Activated CD4-positive, alpha-beta T cell treated with anti-CD3 and anti-CD28 coated beads for 36 hours (primary cell): ENCODE measurements at regions not wholly inside any gene's neighbourhood (a gene's known extent, or its start where the extent isn't known, plus 50 kb on each side); places are given as distances from the start of the nearest gene placed in this dataset.
"Not testable (repeated sequence)": the region's sequence is repeated elsewhere in the genome, so short reads cannot be mapped to it uniquely, and the experiment has no call there.

Experiments
- ATAC-seq: fragments of 200-7000 bp; cut with Tn5 transposase; one replicate; pipeline ENCODE4 v1.10.0; 2021; ENCODE audit warnings: mild to moderate bottlenecking, moderate library complexity
- CTCF ChIA-PET: fragments of 350-600 bp; sonication (Branson Sonifier 250); formaldehyde crosslinking; loops from one replicate; lab custom pipeline; 2021; ENCODE audit warnings: antibody characterized with exemption; lab: Charles Lee
- POLR2A ChIA-PET: fragments of 350-600 bp; sonication (Branson Sonifier 250); formaldehyde crosslinking; loops from one replicate; lab custom pipeline; 2021; ENCODE audit warnings: antibody characterized with exemption, inconsistent platforms; lab: Charles Lee
- DNase-seq: peaks from one replicate; pipeline ENCODE4 v3.0.0-alpha.2; 2020
- H3K27ac Mint-ChIP-seq: one replicate; pipeline ENCODE4 v1.8.0; 2021; ENCODE audit warnings: mixed read lengths
- H3K27me3 Mint-ChIP-seq: one replicate; pipeline ENCODE4 v1.8.0; 2021; ENCODE audit warnings: mixed read lengths
- H3K36me3 Mint-ChIP-seq: one replicate; pipeline ENCODE4 v1.8.0; 2021; ENCODE audit warnings: low read depth, mixed read lengths
- H3K4me1 Mint-ChIP-seq: one replicate; pipeline ENCODE4 v1.8.0; 2021; ENCODE audit warnings: mixed read lengths
- H3K4me3 Mint-ChIP-seq: one replicate; pipeline ENCODE4 v1.8.0; 2021; ENCODE audit warnings: mild to moderate bottlenecking, moderate library complexity, mixed read lengths
- H3K9me3 Mint-ChIP-seq: one replicate; pipeline ENCODE4 v1.8.0; 2021; ENCODE audit warnings: low read depth, mixed read lengths
- intact Hi-C, 2 experiments: fragments of 100-400 bp; cut with DNase I in 1 of 2; cut with micrococcal nuclease in 1 of 2; formaldehyde crosslinking; loops; one replicate each; pipeline versions ENCODE4 v1.14.2 to v1.15.1; 2022 to 2024; cut with DNase I, micrococcal nuclease

DNA sequence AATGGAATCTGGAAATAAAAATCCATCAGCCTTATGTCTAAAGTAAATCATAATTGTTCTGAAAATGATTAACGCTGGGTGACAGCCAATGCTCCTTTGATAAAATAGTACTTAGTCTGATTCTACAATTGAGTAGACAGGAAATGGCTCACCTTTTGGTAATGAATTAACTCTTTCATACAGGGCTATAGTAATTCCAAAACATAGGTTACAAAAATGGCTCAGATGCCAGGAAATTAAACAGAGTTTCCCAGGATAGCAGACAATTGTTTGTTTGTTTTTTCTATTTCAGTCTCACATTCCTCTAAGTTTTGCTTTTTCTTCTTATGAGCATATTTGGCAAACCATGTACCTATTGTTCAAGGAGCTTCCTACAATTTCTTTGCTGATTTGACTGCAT, 257.2 kb upstream of the EPHA7 start:
- DNase-seq: no peak
- ChIA-PET POLR2A (no interaction called here), CTCF (no interaction called here)
- no peak for ATAC-seq
- no peaks in the 10 kb centered on the region for H3K27me3 Mint-ChIP-seq
- no peaks in the 10 kb centered on the region for H3K4me1 Mint-ChIP-seq
- intact Hi-C loops: no loop called here
- no peak overlapping the region for H3K27ac Mint-ChIP-seq
- no peak overlapping the region for H3K4me3 Mint-ChIP-seq
- no peaks in the 10 kb centered on the region for H3K36me3 Mint-ChIP-seq
- no peaks in the 10 kb centered on the region for H3K9me3 Mint-ChIP-seq

DNA sequence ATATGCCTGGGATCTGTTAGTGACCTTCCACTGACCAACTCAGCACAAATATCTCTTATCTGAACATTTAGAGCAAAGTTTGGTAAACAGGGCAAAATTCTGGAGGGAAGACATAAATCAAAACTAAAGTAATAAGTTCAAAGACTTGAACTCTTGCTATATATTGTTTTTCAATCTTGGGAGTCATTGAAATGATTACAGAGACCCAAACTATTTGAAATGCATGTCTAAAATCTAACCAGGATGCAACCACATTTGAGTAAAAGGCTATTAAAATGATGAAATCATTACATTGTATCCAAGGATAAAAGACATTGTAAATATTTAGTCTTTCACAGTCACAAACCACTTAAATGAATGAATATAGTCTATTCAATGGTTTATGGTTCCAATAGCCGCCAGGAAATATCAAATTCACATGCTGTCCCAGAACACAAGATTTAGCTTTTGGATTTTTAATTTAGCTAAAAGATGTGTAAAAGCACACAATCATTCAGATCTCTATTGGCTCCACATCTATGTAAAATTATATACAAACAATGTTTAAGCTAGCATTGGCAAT, 256.6 kb upstream of the EPHA7 start:
- Mint-ChIP-seq H3K27me3 (no peaks in the 10 kb centered on the region), H3K27ac (no peak overlapping the region), H3K36me3 (no peaks in the 10 kb centered on the region), H3K9me3 (no peaks in the 10 kb centered on the region), H3K4me1 (no peaks in the 10 kb centered on the region), H3K4me3 (no peak overlapping the region)
- intact Hi-C loops: no loop called here
- DNase-seq: no peak
- CTCF ChIA-PET: no interaction called here
- POLR2A ChIA-PET: interaction anchor here (0.7 kb wide), 1 partner anchor 91 kb away, joined by 3 read pairs; no protein-coding TSS in a partner anchor
- ATAC-seq: no peak

DNA sequence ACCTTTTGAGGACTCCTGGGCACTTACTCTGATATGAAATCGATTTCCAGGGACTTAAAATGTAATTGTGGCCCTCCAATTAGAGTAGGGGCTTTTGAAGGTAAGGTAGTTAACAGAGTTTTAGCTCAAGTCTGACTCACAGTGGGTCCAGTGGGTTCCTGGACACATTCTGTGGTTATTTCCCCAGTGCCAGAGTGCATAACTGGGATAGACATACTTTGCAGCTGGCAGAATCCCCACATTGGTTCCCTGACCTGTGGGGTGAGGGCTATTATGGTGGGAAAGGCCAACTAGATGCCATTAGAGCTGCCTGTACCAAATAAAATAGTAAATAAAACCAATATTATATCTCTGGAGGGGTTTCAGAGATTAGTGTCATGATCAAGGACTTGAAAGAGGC, 243.8 kb upstream of the EPHA7 start:
- Mint-ChIP-seq H3K9me3 (peaks cover 7% of the 10 kb centered on the region), H3K4me1 (no peaks in the 10 kb centered on the region), H3K4me3 (no peak overlapping the region), H3K27ac (no peak overlapping the region), H3K36me3 (no peaks in the 10 kb centered on the region), H3K27me3 (no peaks in the 10 kb centered on the region)
- ChIA-PET POLR2A (no interaction called here), CTCF (interaction anchor here (0.6 kb wide), 1 partner anchor 226 kb away, joined by 3 read pairs; no protein-coding TSS in a partner anchor)
- intact Hi-C loops: no loop called here
- DNase-seq (no peak), ATAC-seq (no peak)

DNA sequence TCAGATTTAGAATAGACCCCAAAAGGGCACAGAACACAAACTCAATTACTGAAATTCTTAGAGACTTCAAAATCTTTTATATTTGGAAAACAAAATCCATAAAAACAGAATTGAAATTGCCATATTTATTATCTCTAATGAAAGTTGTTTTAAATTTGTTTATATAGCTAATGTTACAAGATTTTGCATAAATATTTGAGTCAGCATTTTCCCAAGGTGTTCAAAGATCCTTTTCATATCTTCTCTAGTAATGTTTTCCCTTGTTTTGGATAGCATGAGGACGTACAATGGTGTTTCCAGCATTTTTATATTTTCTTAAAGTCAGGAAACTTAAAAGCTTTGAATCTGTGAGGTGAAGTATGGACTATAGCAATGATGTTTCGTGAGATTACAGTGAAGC, 235.2 kb upstream of the EPHA7 start:
- DNase-seq: no peak
- no peaks in the 10 kb centered on the region for H3K36me3 Mint-ChIP-seq
- intact Hi-C loops: no loop called here
- ChIA-PET CTCF (no interaction called here), POLR2A (no interaction called here)
- no peaks in the 10 kb centered on the region for H3K4me1 Mint-ChIP-seq
- H3K4me3 Mint-ChIP-seq: no peak overlapping the region
- H3K27me3 Mint-ChIP-seq: no peaks in the 10 kb centered on the region
- H3K27ac Mint-ChIP-seq: no peak overlapping the region
- peaks cover 19% of the 10 kb centered on the region for H3K9me3 Mint-ChIP-seq
- ATAC-seq: no peak

DNA sequence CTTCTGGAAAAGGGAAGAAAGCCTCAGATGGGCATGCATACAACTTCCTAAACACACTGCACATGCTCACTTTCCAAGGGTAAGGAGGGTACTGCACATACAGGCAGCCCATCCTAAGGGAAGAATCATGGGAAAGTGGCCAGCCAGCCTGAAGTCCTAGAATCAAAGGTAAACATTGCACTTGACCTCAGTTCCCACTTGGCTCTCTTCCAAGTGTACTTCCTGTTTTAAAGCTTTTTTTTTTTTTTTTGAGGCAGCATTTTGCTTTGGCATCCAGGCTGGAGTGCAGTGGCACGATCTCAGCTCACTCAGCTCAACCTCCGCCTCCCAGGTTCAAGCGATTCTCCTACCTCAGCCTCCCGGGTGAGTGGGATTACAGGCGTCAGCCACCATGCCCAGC, 225.3 kb upstream of the EPHA7 start:
- Mint-ChIP-seq H3K27me3 (no peaks in the 10 kb centered on the region), H3K4me3 (no peak overlapping the region), H3K36me3 (no peaks in the 10 kb centered on the region), H3K9me3 (peaks cover 13% of the 10 kb centered on the region), H3K4me1 (no peaks in the 10 kb centered on the region), H3K27ac (no peak overlapping the region)
- CTCF ChIA-PET: no interaction called here
- intact Hi-C loops: no loop called here
- POLR2A ChIA-PET: no interaction called here
- DNase-seq (no peak), ATAC-seq (no peak)

DNA sequence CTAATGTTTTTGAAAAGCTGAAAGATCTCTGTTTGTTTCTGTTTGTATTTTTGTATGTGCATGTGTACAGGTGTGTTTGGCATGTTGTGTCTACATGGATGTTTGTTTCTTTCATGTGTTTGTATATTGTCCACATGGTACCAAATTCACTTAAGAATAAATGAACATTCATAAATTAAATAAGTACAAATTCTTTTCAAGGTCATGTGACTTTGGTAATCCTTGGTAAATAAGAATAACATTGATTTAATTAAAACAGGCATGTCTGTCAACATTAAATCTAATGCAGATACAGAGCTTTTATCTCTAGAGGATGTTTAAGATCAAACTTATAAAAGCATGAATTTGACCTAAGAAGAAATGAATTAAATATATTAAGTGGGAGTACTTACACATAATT, 219.8 kb upstream of the EPHA7 start:
- DNase-seq: no peak
- ChIA-PET CTCF (no interaction called here), POLR2A (no interaction called here)
- Mint-ChIP-seq H3K36me3 (no peaks in the 10 kb centered on the region), H3K4me1 (no peaks in the 10 kb centered on the region), H3K27me3 (no peaks in the 10 kb centered on the region), H3K27ac (no peak overlapping the region), H3K4me3 (no peak overlapping the region), H3K9me3 (peaks cover 3% of the 10 kb centered on the region)
- intact Hi-C loops: no loop called here
- ATAC-seq: no peak

DNA sequence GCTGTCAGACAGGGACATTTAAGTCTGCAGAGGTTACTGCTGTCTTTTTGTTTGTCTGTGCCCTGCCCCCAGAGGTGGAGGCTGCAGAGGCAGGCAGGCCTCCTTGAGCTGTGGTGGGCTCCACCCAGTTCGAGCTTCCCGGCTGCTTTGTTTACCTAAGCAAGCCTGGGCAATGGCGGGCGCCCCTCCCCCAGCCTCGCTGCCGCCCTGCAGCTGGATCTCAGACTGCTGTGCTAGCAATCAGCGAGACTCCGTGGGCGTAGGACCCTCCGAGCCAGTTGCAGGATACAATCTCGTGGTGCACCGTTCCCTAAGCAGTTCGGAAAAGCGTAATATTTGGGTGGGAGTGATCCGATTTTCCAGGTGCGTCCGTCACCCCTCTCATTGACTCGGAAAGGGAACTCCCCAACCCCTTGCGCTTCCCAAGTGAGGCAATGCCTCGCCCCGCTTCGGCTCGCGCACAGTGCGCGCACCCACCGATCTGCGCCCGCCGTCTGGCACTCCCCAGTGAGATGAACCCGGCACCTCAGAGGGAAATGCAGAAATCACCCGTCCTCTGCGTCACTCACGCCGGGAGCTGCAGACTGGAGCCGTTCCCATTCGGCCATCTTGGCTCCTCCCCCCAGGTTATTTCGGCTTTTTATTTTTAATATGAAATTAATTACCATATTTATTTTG, 217.8 kb upstream of the EPHA7 start:
- H3K9me3 Mint-ChIP-seq, POLR2A ChIA-PET, CTCF ChIA-PET, ATAC-seq, DNase-seq, H3K27me3 Mint-ChIP-seq, H3K4me3 Mint-ChIP-seq, intact Hi-C loops, H3K4me1 Mint-ChIP-seq, H3K36me3 Mint-ChIP-seq, H3K27ac Mint-ChIP-seq: not testable (repeated sequence)

DNA sequence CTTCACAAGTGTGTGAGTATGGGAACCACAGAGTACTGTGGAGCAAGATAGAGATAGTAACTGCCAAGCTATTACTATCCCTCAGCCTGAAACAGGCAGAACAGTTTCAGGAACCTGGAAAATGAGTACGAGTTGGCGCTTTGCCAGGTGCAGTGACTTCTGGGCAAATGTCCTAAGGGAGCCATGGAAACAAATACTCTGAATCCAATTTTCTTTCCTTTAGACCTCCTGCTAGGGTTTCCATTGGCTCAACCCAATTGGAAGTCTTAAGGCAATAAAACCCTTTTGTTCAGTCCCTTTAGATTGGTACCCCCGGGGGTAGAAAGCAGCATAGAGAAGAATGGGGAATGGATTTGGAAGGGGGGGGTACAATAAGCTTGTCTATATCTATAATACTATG, 205.0 kb upstream of the EPHA7 start:
- no peak overlapping the region for H3K27ac Mint-ChIP-seq
- H3K9me3 Mint-ChIP-seq: peaks cover 9% of the 10 kb centered on the region
- DNase-seq (no peak), ATAC-seq (no peak)
- H3K27me3 Mint-ChIP-seq: no peaks in the 10 kb centered on the region
- ChIA-PET CTCF (no interaction called here), POLR2A (no interaction called here)
- H3K36me3 Mint-ChIP-seq: no peaks in the 10 kb centered on the region
- no peaks in the 10 kb centered on the region for H3K4me1 Mint-ChIP-seq
- H3K4me3 Mint-ChIP-seq: no peak overlapping the region
- intact Hi-C loops: no loop called here

DNA sequence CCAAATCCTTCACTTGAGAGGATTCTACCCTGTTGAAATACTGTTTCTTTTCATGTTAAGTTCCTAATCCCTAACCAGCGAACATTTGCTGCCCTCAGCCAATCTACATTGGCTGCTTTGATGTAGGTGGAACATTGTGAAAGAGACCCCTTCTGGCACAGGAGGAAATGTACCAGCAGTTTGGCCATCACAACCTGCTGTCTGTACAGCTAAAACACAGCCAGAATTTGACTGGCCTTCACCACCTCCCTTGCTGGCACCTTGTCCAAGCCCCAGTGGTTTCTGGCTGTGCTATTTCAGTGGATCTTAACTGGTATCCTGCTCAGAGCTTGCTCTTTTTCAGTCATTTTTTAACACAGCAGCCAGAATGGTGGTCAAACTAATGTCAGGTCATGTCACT, 202.1 kb upstream of the EPHA7 start:
- no peak for ATAC-seq
- Mint-ChIP-seq H3K36me3 (no peaks in the 10 kb centered on the region), H3K4me1 (no peaks in the 10 kb centered on the region), H3K27ac (no peak overlapping the region), H3K4me3 (no peak overlapping the region), H3K27me3 (no peaks in the 10 kb centered on the region), H3K9me3 (peaks cover 9% of the 10 kb centered on the region)
- DNase-seq: no peak
- intact Hi-C loops: no loop called here
- ChIA-PET POLR2A (no interaction called here), CTCF (no interaction called here)

DNA sequence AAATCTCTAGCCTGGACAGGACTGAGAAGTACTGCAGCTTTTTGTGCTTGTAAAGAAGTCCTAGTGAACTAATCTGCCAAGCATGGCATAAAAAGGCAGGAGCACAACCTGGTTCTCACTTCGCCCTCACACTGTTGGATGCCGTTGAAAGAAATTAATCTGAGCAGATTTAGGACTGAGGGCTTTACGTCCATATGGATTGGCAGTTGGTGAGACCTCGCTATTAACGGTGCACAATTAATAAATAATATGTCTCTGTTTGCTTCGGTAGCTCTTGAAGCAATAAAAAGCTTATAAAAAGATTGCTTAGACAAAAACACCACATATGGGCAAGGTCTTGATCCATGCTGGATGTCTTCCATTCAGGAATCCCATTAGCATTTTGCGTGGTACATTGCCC, 185.6 kb upstream of the EPHA7 start:
- intact Hi-C loops: no loop called here
- Mint-ChIP-seq H3K27me3 (no peaks in the 10 kb centered on the region), H3K9me3 (peaks cover 2% of the 10 kb centered on the region), H3K4me3 (no peak overlapping the region), H3K27ac (no peak overlapping the region), H3K4me1 (no peaks in the 10 kb centered on the region), H3K36me3 (no peaks in the 10 kb centered on the region)
- ATAC-seq (no peak), DNase-seq (no peak)
- ChIA-PET POLR2A (no interaction called here), CTCF (interaction anchor here (0.6 kb wide), 1 partner anchor 670 kb away, joined by 4 read pairs; no protein-coding TSS in a partner anchor)

DNA sequence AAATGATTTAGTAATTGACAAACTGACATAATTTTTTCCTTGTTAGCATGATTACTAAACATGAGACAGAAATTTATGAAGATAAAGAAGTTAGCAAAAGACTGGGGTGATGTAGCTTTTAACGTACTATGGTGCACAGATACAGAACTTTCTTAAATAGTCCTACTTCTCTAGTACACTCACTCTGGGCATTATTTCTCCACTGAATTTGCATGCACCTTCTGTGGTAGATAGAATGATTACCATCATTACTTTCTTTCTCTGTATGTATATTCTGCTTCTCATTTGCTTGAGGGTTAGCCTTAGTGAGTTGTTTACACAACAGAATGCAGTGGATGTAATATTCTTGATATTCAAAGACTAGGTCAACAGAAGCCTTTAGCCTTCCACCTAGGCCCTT, 173.1 kb upstream of the EPHA7 start:
- Mint-ChIP-seq H3K36me3 (no peaks in the 10 kb centered on the region), H3K27ac (no peak overlapping the region), H3K9me3 (peaks cover 5% of the 10 kb centered on the region), H3K4me1 (no peaks in the 10 kb centered on the region), H3K4me3 (no peak overlapping the region), H3K27me3 (no peaks in the 10 kb centered on the region)
- POLR2A ChIA-PET: no interaction called here
- DNase-seq (no peak), ATAC-seq (no peak)
- CTCF ChIA-PET: no interaction called here
- intact Hi-C loops: no loop called here

DNA sequence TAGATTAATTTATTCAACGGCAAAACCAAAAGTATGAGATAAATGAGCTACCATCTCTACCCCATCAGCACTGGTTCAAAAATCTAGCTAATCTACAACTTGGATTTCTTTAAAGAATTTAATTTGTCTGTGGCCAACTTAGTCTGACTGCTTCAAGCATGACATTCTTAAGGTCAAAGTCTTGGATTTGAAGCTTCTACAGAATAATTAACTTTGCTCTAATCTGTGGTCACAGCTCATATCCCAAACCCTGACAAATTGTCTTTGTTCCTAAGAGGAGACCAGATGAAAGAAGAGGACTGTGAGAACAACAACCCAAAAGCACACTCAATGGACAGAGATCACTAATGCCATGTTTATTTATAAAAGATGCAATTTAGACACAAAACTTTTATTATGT, 166.9 kb upstream of the EPHA7 start:
- H3K4me3 Mint-ChIP-seq: no peak overlapping the region
- ChIA-PET POLR2A (no interaction called here), CTCF (no interaction called here)
- no peaks in the 10 kb centered on the region for H3K4me1 Mint-ChIP-seq
- no peaks in the 10 kb centered on the region for H3K36me3 Mint-ChIP-seq
- no peak for DNase-seq
- no peak overlapping the region for H3K27ac Mint-ChIP-seq
- H3K27me3 Mint-ChIP-seq: no peaks in the 10 kb centered on the region
- intact Hi-C loops: no loop called here
- peaks cover 7% of the 10 kb centered on the region for H3K9me3 Mint-ChIP-seq
- no peak for ATAC-seq
